HG02642 (cell line): ENCODE measurements at regions not wholly inside any gene's neighbourhood (a gene's known extent, or its start where the extent isn't known, plus 50 kb on each side); places are given as distances from the start of the nearest gene placed in this dataset.
"Not testable (repeated sequence)": the region's sequence is repeated elsewhere in the genome, so short reads cannot be mapped to it uniquely, and the experiment has no call there.

Source experiments
- ATAC-seq: cut with Tn5 transposase; IDR thresholded peaks from one replicate; pipeline ENCODE4 v1.9.1; 2021; ENCODE audit warnings: mild to moderate bottlenecking; ENCODE audit not compliant: unreplicated experiment, poor library complexity

GRCh38 chr14:65957631-65958205, 528.5 kb upstream of the CCDC196 start:
- ATAC-seq, result no peak

- ATAC-seq, result no peak
Observed at GRCh38 chr14:65958664-65959562, 527.3 kb upstream of the CCDC196 start.

GRCh38 chr14:65959563-65960024, 526.6 kb upstream of the CCDC196 start:
- ATAC-seq, result no peak

- ATAC-seq, result peak; percentile 70
Observed at GRCh38 chr14:65961004-65961403, 525.2 kb upstream of the CCDC196 start.

GRCh38 chr14:65962952-65963351, 523.2 kb upstream of the CCDC196 start:
- no peak for ATAC-seq

- ATAC-seq, result no peak
Observed at GRCh38 chr14:65964366-65964765, 521.8 kb upstream of the CCDC196 start.

- no peak for ATAC-seq
Observed at GRCh38 chr14:65966188-65966587, 520.0 kb upstream of the CCDC196 start.

- no peak for ATAC-seq
Observed at GRCh38 chr14:65972346-65972870, 513.8 kb upstream of the CCDC196 start.

GRCh38 chr14:65972891-65973290, 513.3 kb upstream of the CCDC196 start:
- ATAC-seq, result no peak

GRCh38 chr14:65975865-65976264, 510.3 kb upstream of the CCDC196 start:
- no peak for ATAC-seq

- no peak for ATAC-seq
Observed at GRCh38 chr14:65976761-65977404, 509.3 kb upstream of the CCDC196 start.

- no peak for ATAC-seq
Observed at GRCh38 chr14:65981192-65981843, 504.9 kb upstream of the CCDC196 start.

- no peak for ATAC-seq
Observed at GRCh38 chr14:65986041-65986440, 500.1 kb upstream of the CCDC196 start.

GRCh38 chr14:65989981-65990380, 496.2 kb upstream of the CCDC196 start:
- ATAC-seq, result no peak

GRCh38 chr14:65991104-65991503, 495.1 kb upstream of the CCDC196 start:
- no peak for ATAC-seq

GRCh38 chr14:65991935-65992334, 494.2 kb upstream of the CCDC196 start:
- ATAC-seq, result not testable (repeated sequence)

GRCh38 chr14:65993103-65993502, 493.1 kb upstream of the CCDC196 start:
- no peak for ATAC-seq

- ATAC-seq, result no peak
Observed at GRCh38 chr14:65993996-65994395, 492.2 kb upstream of the CCDC196 start.

- no peak for ATAC-seq
Observed at GRCh38 chr14:65997347-65997746, 488.8 kb upstream of the CCDC196 start.

- no peak for ATAC-seq
Observed at GRCh38 chr14:65999865-66000264, 486.3 kb upstream of the CCDC196 start.
